Tibial nerve (tissue), 4 donors: ENCODE measurements at regions not wholly inside any gene's neighbourhood (a gene's known extent, or its start where the extent isn't known, plus 50 kb on each side); places are given as distances from the start of the nearest gene placed in this dataset.

ENCODE experiments used
- EP300 ChIP-seq, 2 donors: sonication (generic); formaldehyde crosslinking; IDR thresholded peaks; one replicate each; pipeline ENCODE4 v1.6.1; 2017; ENCODE audit warnings: antibody characterized with exemption in 2 of 2, mild to moderate bottlenecking in 1 of 2
- TF ChIP-seq, protein P1 (sequence below), 5 experiments: fragments of 200-600 bp in 3 of 5; fragments of 450-650 bp in 2 of 5; sonication (generic) in 3 of 5; IDR thresholded peaks; one replicate each; pipeline ENCODE4 v1.5.1; 2016 to 2019; ENCODE audit warnings: antibody characterized with exemption in 5 of 5, mild to moderate bottlenecking in 3 of 5, moderate library complexity in 2 of 5

DNA sequence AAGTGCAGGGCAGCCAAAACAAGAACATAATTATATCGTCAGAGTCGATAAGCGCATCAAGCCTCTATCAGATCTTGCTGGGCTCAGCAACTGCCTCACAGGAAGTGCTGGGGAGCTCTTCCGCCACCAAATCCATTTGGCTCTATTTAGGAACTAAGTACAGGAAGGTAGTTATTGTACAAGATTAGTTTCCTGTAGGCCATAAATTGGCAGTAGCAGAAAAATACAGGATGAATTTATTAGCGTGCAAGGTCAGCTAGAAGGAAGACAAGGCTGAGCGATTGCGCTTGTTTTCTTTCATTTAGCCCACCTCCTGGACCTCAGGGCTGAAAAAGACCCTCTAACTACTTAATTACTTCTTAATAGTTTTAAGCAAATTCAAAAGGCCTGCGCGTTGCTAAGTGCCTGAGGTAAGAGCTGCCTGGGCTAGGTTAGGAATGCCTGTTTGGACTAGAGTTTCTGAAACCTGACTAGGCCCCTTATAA is 118.5 kb downstream of the IRS2 start:
- TF ChIP-seq, protein P1, sequence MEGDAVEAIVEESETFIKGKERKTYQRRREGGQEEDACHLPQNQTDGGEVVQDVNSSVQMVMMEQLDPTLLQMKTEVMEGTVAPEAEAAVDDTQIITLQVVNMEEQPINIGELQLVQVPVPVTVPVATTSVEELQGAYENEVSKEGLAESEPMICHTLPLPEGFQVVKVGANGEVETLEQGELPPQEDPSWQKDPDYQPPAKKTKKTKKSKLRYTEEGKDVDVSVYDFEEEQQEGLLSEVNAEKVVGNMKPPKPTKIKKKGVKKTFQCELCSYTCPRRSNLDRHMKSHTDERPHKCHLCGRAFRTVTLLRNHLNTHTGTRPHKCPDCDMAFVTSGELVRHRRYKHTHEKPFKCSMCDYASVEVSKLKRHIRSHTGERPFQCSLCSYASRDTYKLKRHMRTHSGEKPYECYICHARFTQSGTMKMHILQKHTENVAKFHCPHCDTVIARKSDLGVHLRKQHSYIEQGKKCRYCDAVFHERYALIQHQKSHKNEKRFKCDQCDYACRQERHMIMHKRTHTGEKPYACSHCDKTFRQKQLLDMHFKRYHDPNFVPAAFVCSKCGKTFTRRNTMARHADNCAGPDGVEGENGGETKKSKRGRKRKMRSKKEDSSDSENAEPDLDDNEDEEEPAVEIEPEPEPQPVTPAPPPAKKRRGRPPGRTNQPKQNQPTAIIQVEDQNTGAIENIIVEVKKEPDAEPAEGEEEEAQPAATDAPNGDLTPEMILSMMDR (IDR thresholded peaks at IDR 0.05): no peak
- TF ChIP-seq EP300 (IDR thresholded peaks at IDR 0.05): no peak
